GM18519 (cell line): ENCODE measurements at regions not wholly inside any gene's neighbourhood (a gene's known extent, or its start where the extent isn't known, plus 50 kb on each side); places are given as distances from the start of the nearest gene placed in this dataset.
"Not testable (repeated sequence)": the region's sequence is repeated elsewhere in the genome, so short reads cannot be mapped to it uniquely, and the experiment has no call there.

Experiments
- ATAC-seq: cut with Tn5 transposase; IDR thresholded peaks from one replicate; pipeline ENCODE4 v1.9.1; 2021; ENCODE audit warnings: mild to moderate bottlenecking, moderate library complexity; ENCODE audit not compliant: unreplicated experiment, low FRiP score

GRCh38 chr2:118577202-118577601, 270.2 kb downstream of the EN1 start:
- no peak for ATAC-seq

- ATAC-seq = no peak
Measured at GRCh38 chr2:118576109-118576855, 271.2 kb downstream of the EN1 start.

GRCh38 chr2:118572380-118572779, 275.1 kb downstream of the EN1 start:
- not testable (repeated sequence) for ATAC-seq

- no peak for ATAC-seq
Measured at GRCh38 chr2:118569876-118570535, 277.4 kb downstream of the EN1 start.

GRCh38 chr2:118568700-118569099, 278.7 kb downstream of the EN1 start:
- no peak for ATAC-seq

GRCh38 chr2:118565786-118566540, 281.5 kb downstream of the EN1 start:
- no peak for ATAC-seq

GRCh38 chr2:118565301-118565700, 282.1 kb downstream of the EN1 start:
- no peak for ATAC-seq

- ATAC-seq = no peak
Measured at GRCh38 chr2:118562144-118562543, 285.3 kb downstream of the EN1 start.

- ATAC-seq = no peak
Measured at GRCh38 chr2:118558846-118559245, 288.6 kb downstream of the EN1 start.

- ATAC-seq = no peak
Measured at GRCh38 chr2:118557791-118558190, 289.7 kb downstream of the EN1 start.

- no peak for ATAC-seq
Measured at GRCh38 chr2:118557016-118557415, 290.4 kb downstream of the EN1 start.

- no peak for ATAC-seq
Measured at GRCh38 chr2:118554616-118555015, 292.8 kb downstream of the EN1 start.

- ATAC-seq = no peak
Measured at GRCh38 chr2:118549503-118549902, 297.9 kb downstream of the EN1 start.

GRCh38 chr2:118548880-118549488, 298.5 kb downstream of the EN1 start:
- ATAC-seq = no peak

GRCh38 chr2:118539290-118539689, 308.2 kb downstream of the EN1 start:
- ATAC-seq = no peak

GRCh38 chr2:118536306-118536705, 311.1 kb downstream of the EN1 start:
- ATAC-seq = no peak

- no peak for ATAC-seq
Measured at GRCh38 chr2:118535818-118536212, 311.6 kb downstream of the EN1 start.

GRCh38 chr2:118535171-118535817, 312.2 kb downstream of the EN1 start:
- no peak for ATAC-seq

- ATAC-seq = no peak
Measured at GRCh38 chr2:118530976-118531375, 316.5 kb downstream of the EN1 start.

GRCh38 chr2:118529908-118530599, 317.4 kb downstream of the EN1 start:
- no peak for ATAC-seq
